ENCODE measurements at regions not wholly inside any gene's neighbourhood (a gene's known extent, or its start where the extent isn't known, plus 50 kb on each side); places are given as distances from the start of the nearest gene placed in this dataset.

GRCh38 chr4:155523358-155523757 lies 143.3 kb upstream of the GUCY1A1 start:
- intact Hi-C loops (cut with DNase I), result no loop called here
- no peak for DNase-seq

GRCh38 chr4:155522201-155522600 lies 144.4 kb upstream of the GUCY1A1 start:
- intact Hi-C loops (cut with DNase I), result no loop called here
- no peak for DNase-seq

- no peak for DNase-seq
- intact Hi-C loops (cut with DNase I), result no loop called here
Observed at GRCh38 chr4:155521382-155521781, 144.6 kb upstream of the MAP9 start.

- intact Hi-C loops (cut with DNase I), result no loop called here
- no peak for DNase-seq
Observed at GRCh38 chr4:155515444-155516075, 138.8 kb upstream of the MAP9 start.

- DNase-seq, result no peak
- intact Hi-C loops (cut with DNase I), result no loop called here
Observed at GRCh38 chr4:155514628-155515027, 137.9 kb upstream of the MAP9 start.

GRCh38 chr4:155512817-155513216 lies 136.1 kb upstream of the MAP9 start:
- DNase-seq, result no peak

GRCh38 chr4:155512046-155512445 lies 135.3 kb upstream of the MAP9 start:
- intact Hi-C loops (cut with DNase I), result no loop called here

More at GRCh38 chr4:155512817-155513216, 136.1 kb upstream of the MAP9 start:
- intact Hi-C loops (cut with DNase I), result no loop called here

GRCh38 chr4:155510771-155511170 lies 134.0 kb upstream of the MAP9 start:
- intact Hi-C loops (cut with DNase I), result no loop called here
- DNase-seq, result no peak

More at GRCh38 chr4:155512046-155512445, 135.3 kb upstream of the MAP9 start:
- DNase-seq, result no peak

GRCh38 chr4:155509555-155509954 lies 132.8 kb upstream of the MAP9 start:
- DNase-seq, result no peak
- intact Hi-C loops (cut with DNase I), result no loop called here

GRCh38 chr4:155506745-155507144 lies 130.0 kb upstream of the MAP9 start:
- intact Hi-C loops (cut with DNase I), result no loop called here

GRCh38 chr4:155505321-155505720 lies 128.6 kb upstream of the MAP9 start:
- no peak for DNase-seq
- intact Hi-C loops (cut with DNase I), result no loop called here

More at GRCh38 chr4:155506745-155507144, 130.0 kb upstream of the MAP9 start:
- DNase-seq, result peak in 1 of 10 donors; percentile 39

GRCh38 chr4:155497306-155497705 lies 120.5 kb upstream of the MAP9 start:
- no peak for DNase-seq
- intact Hi-C loops (cut with DNase I), result no loop called here

GRCh38 chr4:155496294-155496626 lies 119.5 kb upstream of the MAP9 start:
- no peak for DNase-seq
- intact Hi-C loops (cut with DNase I), result no loop called here

GRCh38 chr4:155495572-155496293 lies 119.0 kb upstream of the MAP9 start:
- no peak for DNase-seq

GRCh38 chr4:155494037-155494718 lies 117.4 kb upstream of the MAP9 start:
- no peak for DNase-seq
- intact Hi-C loops (cut with DNase I), result no loop called here

More at GRCh38 chr4:155495572-155496293, 119.0 kb upstream of the MAP9 start:
- intact Hi-C loops (cut with DNase I), result no loop called here

- no peak for DNase-seq
- intact Hi-C loops (cut with DNase I), result no loop called here
Observed at GRCh38 chr4:155491336-155492120, 114.8 kb upstream of the MAP9 start.

- intact Hi-C loops (cut with DNase I), result no loop called here
- DNase-seq, result no peak
Observed at GRCh38 chr4:155489271-155489670, 112.5 kb upstream of the MAP9 start.

- DNase-seq, result no peak
- intact Hi-C loops (cut with DNase I), result no loop called here
Observed at GRCh38 chr4:155488691-155489090, 111.9 kb upstream of the MAP9 start.

GRCh38 chr4:155487210-155487609 lies 110.4 kb upstream of the MAP9 start:
- DNase-seq, result no peak
- intact Hi-C loops (cut with DNase I), result no loop called here

- no peak for DNase-seq
- intact Hi-C loops (cut with DNase I), result no loop called here
Observed at GRCh38 chr4:155481150-155481549, 104.4 kb upstream of the MAP9 start.

- no peak for DNase-seq
- intact Hi-C loops (cut with DNase I), result no loop called here
Observed at GRCh38 chr4:155479835-155480234, 103.1 kb upstream of the MAP9 start.

All from posterior cingulate gyrus (tissue), 11 donors.